ENCODE measurements at regions not wholly inside any gene's neighbourhood (a gene's known extent, or its start where the extent isn't known, plus 50 kb on each side); places are given as distances from the start of the nearest gene placed in this dataset.

DNA sequence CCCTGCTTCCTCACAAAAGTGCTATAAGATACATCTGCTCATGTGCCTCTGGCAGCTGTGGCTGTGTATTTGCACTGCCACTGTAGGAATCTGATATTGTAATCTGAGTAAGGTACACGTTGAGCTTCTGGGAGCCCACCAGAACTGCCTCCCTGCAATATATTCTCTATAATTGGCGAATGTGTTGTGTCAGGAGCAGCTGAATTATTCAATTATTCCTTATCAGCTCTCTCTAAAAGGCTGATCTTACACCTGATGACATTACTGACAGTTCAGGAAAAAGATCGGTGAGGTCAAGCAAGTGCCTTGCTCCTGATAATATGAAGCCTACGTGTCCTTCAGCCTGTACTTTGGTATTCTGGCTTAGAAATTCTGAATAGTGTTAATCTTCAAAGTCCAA is 1015.0 kb downstream of the CDH9 start:
- no peak overlapping the region for H3K4me3 ChIP-seq (ENCODE audit: low read depth, low read length)
- no peak for DNase-seq (ENCODE audit: low read depth)
- TF ChIP-seq POLR2A (IDR thresholded peaks at IDR 0.05; ENCODE audit: extremely low read depth, insufficient read length) (no peak), MYC (IDR thresholded peaks at IDR 0.05; ENCODE audit: low read depth, low read length) (no peak)
- TF ChIP-seq, protein P1, sequence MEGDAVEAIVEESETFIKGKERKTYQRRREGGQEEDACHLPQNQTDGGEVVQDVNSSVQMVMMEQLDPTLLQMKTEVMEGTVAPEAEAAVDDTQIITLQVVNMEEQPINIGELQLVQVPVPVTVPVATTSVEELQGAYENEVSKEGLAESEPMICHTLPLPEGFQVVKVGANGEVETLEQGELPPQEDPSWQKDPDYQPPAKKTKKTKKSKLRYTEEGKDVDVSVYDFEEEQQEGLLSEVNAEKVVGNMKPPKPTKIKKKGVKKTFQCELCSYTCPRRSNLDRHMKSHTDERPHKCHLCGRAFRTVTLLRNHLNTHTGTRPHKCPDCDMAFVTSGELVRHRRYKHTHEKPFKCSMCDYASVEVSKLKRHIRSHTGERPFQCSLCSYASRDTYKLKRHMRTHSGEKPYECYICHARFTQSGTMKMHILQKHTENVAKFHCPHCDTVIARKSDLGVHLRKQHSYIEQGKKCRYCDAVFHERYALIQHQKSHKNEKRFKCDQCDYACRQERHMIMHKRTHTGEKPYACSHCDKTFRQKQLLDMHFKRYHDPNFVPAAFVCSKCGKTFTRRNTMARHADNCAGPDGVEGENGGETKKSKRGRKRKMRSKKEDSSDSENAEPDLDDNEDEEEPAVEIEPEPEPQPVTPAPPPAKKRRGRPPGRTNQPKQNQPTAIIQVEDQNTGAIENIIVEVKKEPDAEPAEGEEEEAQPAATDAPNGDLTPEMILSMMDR (IDR thresholded peaks at IDR 0.05; ENCODE audit: low read depth, low read length) = no peak
- TF ChIP-seq, protein P2, sequence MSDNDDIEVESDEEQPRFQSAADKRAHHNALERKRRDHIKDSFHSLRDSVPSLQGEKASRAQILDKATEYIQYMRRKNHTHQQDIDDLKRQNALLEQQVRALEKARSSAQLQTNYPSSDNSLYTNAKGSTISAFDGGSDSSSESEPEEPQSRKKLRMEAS (IDR thresholded peaks at IDR 0.05; ENCODE audit: low read depth, low read length) = no peak

GRCh38 chr5:26014206-26014605 is 1024.2 kb downstream of the CDH9 start:
- DNase-seq (ENCODE audit: low read depth) = no peak
- no peak overlapping the region for H3K4me3 ChIP-seq (ENCODE audit: low read depth, low read length)
- TF ChIP-seq, protein P1 (IDR thresholded peaks at IDR 0.05; ENCODE audit: low read depth, low read length) = no peak
- TF ChIP-seq, protein P2 (IDR thresholded peaks at IDR 0.05; ENCODE audit: low read depth, low read length) = no peak
- no peak for TF ChIP-seq POLR2A (IDR thresholded peaks at IDR 0.05; ENCODE audit: extremely low read depth, insufficient read length)
- no peak for TF ChIP-seq MYC (IDR thresholded peaks at IDR 0.05; ENCODE audit: low read depth, low read length)

DNA sequence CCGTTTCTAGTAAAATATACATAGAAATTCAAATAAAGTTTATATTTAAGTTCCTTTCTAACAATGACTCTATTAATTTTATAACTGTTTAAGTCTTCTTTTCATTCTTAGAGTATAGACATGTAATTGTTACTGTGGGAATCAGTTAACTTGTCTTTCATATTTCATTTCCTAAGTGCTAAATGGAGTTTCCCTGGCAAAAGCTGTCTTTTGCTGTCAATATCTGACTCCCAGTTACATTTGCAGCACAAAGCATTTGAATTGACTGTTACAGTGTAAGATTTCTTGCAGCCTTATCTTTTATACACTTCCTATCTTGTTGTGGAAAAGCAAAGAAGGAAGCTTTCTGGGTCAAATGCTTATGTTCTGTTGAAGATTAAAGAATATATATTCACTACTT is 1026.3 kb downstream of the CDH9 start:
- H3K4me3 ChIP-seq (ENCODE audit: low read depth, low read length) = no peak overlapping the region
- no peak for DNase-seq (ENCODE audit: low read depth)
- TF ChIP-seq, protein P2 (IDR thresholded peaks at IDR 0.05; ENCODE audit: low read depth, low read length) = no peak
- no peak for TF ChIP-seq MYC (IDR thresholded peaks at IDR 0.05; ENCODE audit: low read depth, low read length)
- no peak for TF ChIP-seq POLR2A (IDR thresholded peaks at IDR 0.05; ENCODE audit: extremely low read depth, insufficient read length)
- TF ChIP-seq, protein P1 (IDR thresholded peaks at IDR 0.05; ENCODE audit: low read depth, low read length) = no peak

DNA sequence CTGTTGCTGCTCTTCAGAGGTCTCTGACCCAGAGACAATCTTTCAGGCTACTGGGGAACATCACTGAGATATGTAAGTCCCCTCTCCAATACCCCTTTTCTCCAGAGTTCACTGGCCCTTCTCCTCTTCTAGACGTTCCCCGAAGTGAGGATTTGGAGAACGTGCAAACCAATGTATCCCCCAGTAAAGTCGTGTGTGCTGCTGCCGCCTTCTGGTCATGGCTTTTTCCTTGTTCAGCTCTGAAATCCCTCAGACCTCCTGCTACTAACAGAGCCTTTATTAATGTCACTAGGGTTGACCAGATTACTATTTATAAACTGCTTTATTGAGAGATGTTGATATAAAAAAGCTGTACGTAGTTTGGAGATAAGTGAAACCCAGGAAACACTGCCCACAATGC is 1028.6 kb downstream of the CDH9 start:
- no peak for TF ChIP-seq MYC (IDR thresholded peaks at IDR 0.05; ENCODE audit: low read depth, low read length)
- TF ChIP-seq, protein P2 (IDR thresholded peaks at IDR 0.05; ENCODE audit: low read depth, low read length) = no peak
- TF ChIP-seq POLR2A (IDR thresholded peaks at IDR 0.05; ENCODE audit: extremely low read depth, insufficient read length) = no peak
- TF ChIP-seq, protein P1 (IDR thresholded peaks at IDR 0.05; ENCODE audit: low read depth, low read length) = no peak
- DNase-seq (ENCODE audit: low read depth) = no peak

DNA sequence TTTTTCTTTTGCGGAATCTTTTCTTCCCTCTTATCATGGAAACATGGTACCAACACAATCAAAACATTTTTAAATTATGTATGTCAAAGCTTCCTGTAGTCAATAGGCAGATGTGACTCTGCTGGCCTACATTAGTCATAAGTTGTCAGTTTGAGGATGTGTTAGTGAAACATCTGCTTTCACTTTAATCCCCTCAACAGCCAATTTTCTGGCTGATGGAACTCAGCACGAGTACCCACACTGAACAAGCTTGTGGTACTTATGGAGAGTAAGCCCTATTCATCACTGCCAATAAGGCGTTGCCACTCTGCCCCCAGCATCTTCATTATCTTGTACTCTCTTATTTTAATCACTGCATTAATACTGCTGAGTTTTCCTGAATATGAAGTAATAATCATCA is 1034.4 kb downstream of the CDH9 start:
- DNase-seq (ENCODE audit: low read depth) = no peak
- TF ChIP-seq POLR2A (IDR thresholded peaks at IDR 0.05; ENCODE audit: extremely low read depth, insufficient read length) (no peak), MYC (IDR thresholded peaks at IDR 0.05; ENCODE audit: low read depth, low read length) (no peak)
- TF ChIP-seq, protein P1 (IDR thresholded peaks at IDR 0.05; ENCODE audit: low read depth, low read length) = no peak
- TF ChIP-seq, protein P2 (IDR thresholded peaks at IDR 0.05; ENCODE audit: low read depth, low read length) = no peak
- H3K4me3 ChIP-seq (ENCODE audit: low read depth, low read length) = no peak overlapping the region

More for the DNA sequence above, 1028.6 kb downstream of the CDH9 start:
- H3K4me3 ChIP-seq (ENCODE audit: low read depth, low read length) = no peak overlapping the region

All from NB4 (cell line).